Parathyroid adenoma (tissue), 2 donors: ENCODE measurements at regions not wholly inside any gene's neighbourhood (a gene's known extent, or its start where the extent isn't known, plus 50 kb on each side); places are given as distances from the start of the nearest gene placed in this dataset.

Source experiments
- H2AFZ ChIP-seq: fragments of 300-600 bp; sonication (generic); one replicate; pipeline ENCODE4 v1.7.0; 2017; ENCODE audit warnings: antibody characterized with exemption, mild to moderate bottlenecking
- H3K27ac ChIP-seq: fragments of 300-600 bp; sonication (generic); one replicate; pipeline ENCODE4 v1.7.0; 2017
- H3K27me3 ChIP-seq: fragments of 300-600 bp; sonication (generic); one replicate; pipeline ENCODE4 v1.7.0; 2017; ENCODE audit warnings: low read length; ENCODE audit not compliant: control insufficient read depth, insufficient read depth
- H3K36me3 ChIP-seq: fragments of 300-600 bp; sonication (generic); one replicate; pipeline ENCODE4 v1.7.0; 2017; ENCODE audit warnings: low read length; ENCODE audit not compliant: control insufficient read depth, insufficient read depth
- H3K4me1 ChIP-seq: fragments of 300-600 bp; sonication (generic); one replicate; pipeline ENCODE4 v1.7.0; 2017; ENCODE audit warnings: control low read depth
- H3K4me2 ChIP-seq: fragments of 300-600 bp; sonication (generic); one replicate; pipeline ENCODE4 v1.7.0; 2017; ENCODE audit warnings: low read length
- H3K4me3 ChIP-seq: fragments of 300-600 bp; sonication (generic); one replicate; pipeline ENCODE4 v1.7.0; 2017; ENCODE audit warnings: low read depth, low read length
- H3K79me2 ChIP-seq: fragments of 300-600 bp; sonication (generic); one replicate; pipeline ENCODE4 v1.7.0; 2017; ENCODE audit warnings: control low read depth
- H3K9ac ChIP-seq: fragments of 300-600 bp; sonication (generic); one replicate; pipeline ENCODE4 v1.7.0; 2017; ENCODE audit warnings: mild to moderate bottlenecking
- H3K9me3 ChIP-seq: fragments of 300-600 bp; sonication (generic); one replicate; pipeline ENCODE4 v1.7.0; 2017; ENCODE audit warnings: low read length; ENCODE audit not compliant: control insufficient read depth
- CTCF ChIP-seq: fragments of 300-600 bp; sonication (generic); IDR thresholded peaks from one replicate; pipeline ENCODE4 v1.7.0; 2017; ENCODE audit warnings: antibody characterized with exemption, mild to moderate bottlenecking
- donor health status: primary hyperparathyroidism.

- Histone ChIP-seq H3K4me3 (no peak overlapping the region), H3K4me1 (no peaks in the 10 kb centered on the region), H3K27ac (no peak overlapping the region), H3K79me2 (no peaks in the 10 kb centered on the region), H2AFZ (no peak overlapping the region), H3K4me2 (no peak overlapping the region), H3K9ac (no peak overlapping the region), H3K36me3 (no peaks in the 10 kb centered on the region), H3K9me3 (no peaks in the 10 kb centered on the region), H3K27me3 (no peaks in the 10 kb centered on the region)
- no peak for TF ChIP-seq CTCF
Measured at GRCh38 chr14:24725311-24725710, 91.3 kb upstream of the GZMB start.

- H3K4me3 ChIP-seq = no peak overlapping the region
- no peak overlapping the region for H3K27ac ChIP-seq
- H3K79me2 ChIP-seq = no peaks in the 10 kb centered on the region
- H3K4me1 ChIP-seq = no peaks in the 10 kb centered on the region
- no peak overlapping the region for H2AFZ ChIP-seq
- H3K27me3 ChIP-seq = no peaks in the 10 kb centered on the region
- H3K36me3 ChIP-seq = no peaks in the 10 kb centered on the region
- H3K9me3 ChIP-seq = no peaks in the 10 kb centered on the region
- no peak overlapping the region for H3K9ac ChIP-seq
- no peak for TF ChIP-seq CTCF
- no peak overlapping the region for H3K4me2 ChIP-seq
Measured at GRCh38 chr14:24721775-24722174, 87.8 kb upstream of the GZMB start.

- no peak overlapping the region for H2AFZ ChIP-seq
- no peak overlapping the region for H3K27ac ChIP-seq
- H3K79me2 ChIP-seq = no peaks in the 10 kb centered on the region
- H3K9me3 ChIP-seq = no peaks in the 10 kb centered on the region
- no peaks in the 10 kb centered on the region for H3K4me1 ChIP-seq
- H3K4me2 ChIP-seq = no peak overlapping the region
- H3K9ac ChIP-seq = no peak overlapping the region
- no peaks in the 10 kb centered on the region for H3K36me3 ChIP-seq
- TF ChIP-seq CTCF = no peak
- H3K27me3 ChIP-seq = no peaks in the 10 kb centered on the region
- H3K4me3 ChIP-seq = no peak overlapping the region
Measured at GRCh38 chr14:24715239-24715638, 81.2 kb upstream of the GZMB start.

GRCh38 chr14:24713404-24713803, 79.4 kb upstream of the GZMB start:
- no peaks in the 10 kb centered on the region for H3K4me1 ChIP-seq
- no peak overlapping the region for H3K4me2 ChIP-seq
- TF ChIP-seq CTCF = no peak
- H3K9me3 ChIP-seq = no peaks in the 10 kb centered on the region
- H2AFZ ChIP-seq = no peak overlapping the region
- H3K9ac ChIP-seq = no peak overlapping the region
- no peak overlapping the region for H3K27ac ChIP-seq
- H3K4me3 ChIP-seq = no peak overlapping the region
- H3K79me2 ChIP-seq = no peaks in the 10 kb centered on the region
- no peaks in the 10 kb centered on the region for H3K36me3 ChIP-seq
- no peaks in the 10 kb centered on the region for H3K27me3 ChIP-seq

GRCh38 chr14:24712909-24713308, 78.9 kb upstream of the GZMB start:
- Histone ChIP-seq H3K27me3 (no peaks in the 10 kb centered on the region), H3K4me3 (no peak overlapping the region), H3K36me3 (no peaks in the 10 kb centered on the region), H3K79me2 (no peaks in the 10 kb centered on the region), H3K27ac (no peak overlapping the region), H3K9ac (no peak overlapping the region), H3K4me1 (no peaks in the 10 kb centered on the region), H2AFZ (no peak overlapping the region), H3K9me3 (no peaks in the 10 kb centered on the region), H3K4me2 (no peak overlapping the region)
- no peak for TF ChIP-seq CTCF
